Progenitor cell of endocrine pancreas (in vitro differentiated cells): ENCODE measurements at regions not wholly inside any gene's neighbourhood (a gene's known extent, or its start where the extent isn't known, plus 50 kb on each side); places are given as distances from the start of the nearest gene placed in this dataset.
A peak's percentile ranks its signal among the peaks of the same experiment; 100 is the strongest.
"Not testable (repeated sequence)": the region's sequence is repeated elsewhere in the genome, so short reads cannot be mapped to it uniquely, and the experiment has no call there.

Experiments used
- DNase-seq: peaks from one replicate; pipeline ENCODE4 v3.0.0; 2021; ENCODE audit warnings: low spot score; ENCODE audit not compliant: unreplicated experiment
- H3K27ac Mint-ChIP-seq: 2 replicates; pipeline ENCODE4 v1.8.0; 2021; ENCODE audit warnings: mild to moderate bottlenecking, moderate library complexity, mixed read lengths
- H3K27me3 Mint-ChIP-seq: 2 replicates; pipeline ENCODE4 v1.8.0; 2021; ENCODE audit warnings: mixed read lengths
- H3K36me3 Mint-ChIP-seq: 2 replicates; pipeline ENCODE4 v1.8.0; 2022; ENCODE audit warnings: mixed read lengths; ENCODE audit not compliant: insufficient read depth
- H3K4me1 Mint-ChIP-seq: 2 replicates; pipeline ENCODE4 v1.8.0; 2021; ENCODE audit warnings: low read depth, mixed read lengths
- H3K4me3 Mint-ChIP-seq: 2 replicates; pipeline ENCODE4 v1.8.0; 2021; ENCODE audit warnings: low read depth, mild to moderate bottlenecking, moderate library complexity, mixed read lengths
- H3K9me3 Mint-ChIP-seq: 2 replicates; pipeline ENCODE4 v1.8.0; 2021; ENCODE audit warnings: low read depth, mixed read lengths
- CTCF ChIP-seq: fragments of 200-600 bp; sonication (generic); IDR thresholded peaks from one replicate; pipeline ENCODE4 v1.5.0; 2021; ENCODE audit warnings: antibody characterized with exemption, mild to moderate bottlenecking; ENCODE audit not compliant: unreplicated experiment

GRCh38 chr17:77622647-77623046 is 335.9 kb upstream of the TNRC6C start:
- no peak for TF ChIP-seq CTCF
- Mint-ChIP-seq H3K36me3 (no peaks in the 10 kb centered on the region), H3K4me1 (no peaks in the 10 kb centered on the region), H3K9me3 (peaks cover 15% of the 10 kb centered on the region), H3K4me3 (no peak overlapping the region), H3K27me3 (peaks cover 3% of the 10 kb centered on the region), H3K27ac (peak overlapping the region; percentile 51)
- DNase-seq, result no peak

DNA sequence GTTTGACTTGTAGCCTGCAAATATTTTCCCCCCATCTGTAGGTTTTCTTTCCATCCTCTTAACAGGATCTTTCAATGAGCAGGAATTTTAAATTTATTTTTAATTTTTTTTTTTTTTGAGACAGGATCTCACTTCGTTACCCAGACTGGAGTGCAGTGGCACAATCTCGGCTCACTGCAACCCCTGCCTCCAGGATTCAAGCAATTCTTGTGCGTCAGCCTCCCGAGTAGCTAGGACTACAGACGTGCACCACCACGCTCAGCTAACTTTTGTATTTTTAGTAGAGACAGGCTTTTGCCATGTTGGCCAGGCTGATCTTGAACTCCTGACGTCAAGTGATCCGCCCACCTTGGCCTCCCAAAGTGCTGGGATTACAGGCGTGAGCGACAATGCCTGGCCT is 335.2 kb upstream of the TNRC6C start:
- not testable (repeated sequence) for H3K4me3 Mint-ChIP-seq

DNA sequence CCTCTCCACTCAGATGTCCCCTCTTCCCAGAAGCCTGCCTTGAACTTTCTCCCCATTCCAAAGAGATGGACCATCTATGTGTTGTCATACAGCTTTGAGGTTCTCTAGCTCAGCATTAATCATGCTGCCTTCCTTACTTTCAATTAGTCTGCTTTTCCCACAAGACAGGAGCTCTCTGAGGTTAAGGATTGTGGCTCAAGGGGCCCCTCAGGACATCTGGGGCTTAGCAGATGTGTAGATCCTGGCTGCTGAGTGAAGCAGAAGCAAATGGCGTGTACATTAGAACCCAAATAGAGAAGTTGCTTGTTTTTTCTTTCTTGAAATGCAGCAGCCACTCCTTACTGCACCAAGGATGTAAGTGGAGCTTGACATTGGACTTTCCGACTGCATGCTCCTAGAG is 330.5 kb upstream of the TNRC6C start:
- Mint-ChIP-seq H3K27ac (no peak overlapping the region), H3K4me1 (no peaks in the 10 kb centered on the region), H3K36me3 (no peaks in the 10 kb centered on the region), H3K9me3 (peaks cover 9% of the 10 kb centered on the region), H3K27me3 (peaks cover 7% of the 10 kb centered on the region), H3K4me3 (no peak overlapping the region)
- TF ChIP-seq CTCF, result no peak
- DNase-seq, result no peak

More for the DNA sequence above, 335.2 kb upstream of the TNRC6C start:
- peaks cover 20% of the 10 kb centered on the region for H3K9me3 Mint-ChIP-seq
- not testable (repeated sequence) for H3K4me1 Mint-ChIP-seq, H3K36me3 Mint-ChIP-seq, H3K27me3 Mint-ChIP-seq, H3K27ac Mint-ChIP-seq, DNase-seq

- H3K27ac Mint-ChIP-seq, H3K9me3 Mint-ChIP-seq, H3K27me3 Mint-ChIP-seq, H3K36me3 Mint-ChIP-seq, H3K4me1 Mint-ChIP-seq, H3K4me3 Mint-ChIP-seq, DNase-seq: not testable (repeated sequence)
These were observed 329.2 kb upstream of the TNRC6C start for GRCh38 chr17:77629284-77629683.

GRCh38 chr17:77631307-77631706 is 327.2 kb upstream of the TNRC6C start:
- Mint-ChIP-seq H3K36me3 (no peaks in the 10 kb centered on the region), H3K9me3 (peaks cover 9% of the 10 kb centered on the region), H3K27ac (no peak overlapping the region), H3K27me3 (peaks cover 18% of the 10 kb centered on the region), H3K4me1 (no peaks in the 10 kb centered on the region), H3K4me3 (no peak overlapping the region)
- TF ChIP-seq CTCF, result no peak
- no peak for DNase-seq

DNA sequence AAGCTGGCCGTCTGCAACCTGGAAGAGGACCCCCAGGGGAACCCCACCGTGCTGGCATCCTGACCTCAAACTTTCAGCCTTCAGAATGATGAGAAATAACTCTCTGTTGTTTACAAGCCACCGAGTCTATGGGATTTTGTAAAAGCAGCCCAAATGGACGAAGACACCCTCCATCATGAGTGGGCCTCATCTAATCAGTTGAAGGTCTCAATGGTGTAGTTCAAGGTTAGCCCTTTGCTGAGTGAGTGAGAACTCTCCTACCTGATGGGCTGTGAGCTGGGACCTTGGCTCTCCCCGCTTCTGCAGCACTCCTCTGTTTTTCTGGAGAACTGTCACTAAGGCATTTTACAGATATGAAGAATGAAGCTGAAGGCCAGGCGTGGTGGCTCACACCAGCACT is 325.9 kb upstream of the TNRC6C start:
- Mint-ChIP-seq H3K36me3 (no peaks in the 10 kb centered on the region), H3K27me3 (peaks cover 18% of the 10 kb centered on the region), H3K27ac (no peak overlapping the region), H3K4me3 (no peak overlapping the region), H3K9me3 (peaks cover 5% of the 10 kb centered on the region), H3K4me1 (no peaks in the 10 kb centered on the region)
- TF ChIP-seq CTCF, result no peak
- no peak for DNase-seq
